C4-2B (cell line): ENCODE measurements at regions not wholly inside any gene's neighbourhood (a gene's known extent, or its start where the extent isn't known, plus 50 kb on each side); places are given as distances from the start of the nearest gene placed in this dataset.
"Not testable (repeated sequence)": the region's sequence is repeated elsewhere in the genome, so short reads cannot be mapped to it uniquely, and the experiment has no call there.

ENCODE experiments used
- H3K27ac ChIP-seq: fragments of 450-650 bp; 2 replicates; pipeline ENCODE4 v1.5.1; 2017
- ZFX ChIP-seq: fragments of 450-650 bp; IDR thresholded peaks from 2 replicates; pipeline ENCODE4 v1.6.1; 2017
- TF ChIP-seq, protein P1 (sequence below): fragments of 450-650 bp; conservative IDR thresholded peaks from 2 replicates; pipeline ENCODE4 v1.5.1; 2017; ENCODE audit warnings: mild to moderate bottlenecking

DNA sequence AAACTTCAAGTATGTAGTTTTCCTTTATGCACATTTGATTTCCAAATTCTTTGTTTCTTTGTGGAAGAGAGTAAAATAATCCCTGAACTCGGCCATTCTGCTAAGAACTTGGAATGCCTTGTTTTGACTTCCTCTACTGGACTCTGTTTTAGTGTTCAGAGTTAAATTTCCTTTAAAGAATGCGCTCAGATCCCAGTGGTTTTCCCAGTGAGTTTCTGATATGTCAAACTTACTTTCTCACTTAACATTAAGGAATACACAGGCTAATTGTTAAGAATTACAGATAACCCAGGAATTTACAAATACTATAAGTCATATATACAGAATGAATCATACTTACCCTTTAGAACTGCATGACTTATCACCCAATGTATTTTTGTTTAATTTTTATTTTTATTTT lies 1067.6 kb upstream of the CELF2 start:
- TF ChIP-seq ZFX = no peak
- TF ChIP-seq, protein P1, sequence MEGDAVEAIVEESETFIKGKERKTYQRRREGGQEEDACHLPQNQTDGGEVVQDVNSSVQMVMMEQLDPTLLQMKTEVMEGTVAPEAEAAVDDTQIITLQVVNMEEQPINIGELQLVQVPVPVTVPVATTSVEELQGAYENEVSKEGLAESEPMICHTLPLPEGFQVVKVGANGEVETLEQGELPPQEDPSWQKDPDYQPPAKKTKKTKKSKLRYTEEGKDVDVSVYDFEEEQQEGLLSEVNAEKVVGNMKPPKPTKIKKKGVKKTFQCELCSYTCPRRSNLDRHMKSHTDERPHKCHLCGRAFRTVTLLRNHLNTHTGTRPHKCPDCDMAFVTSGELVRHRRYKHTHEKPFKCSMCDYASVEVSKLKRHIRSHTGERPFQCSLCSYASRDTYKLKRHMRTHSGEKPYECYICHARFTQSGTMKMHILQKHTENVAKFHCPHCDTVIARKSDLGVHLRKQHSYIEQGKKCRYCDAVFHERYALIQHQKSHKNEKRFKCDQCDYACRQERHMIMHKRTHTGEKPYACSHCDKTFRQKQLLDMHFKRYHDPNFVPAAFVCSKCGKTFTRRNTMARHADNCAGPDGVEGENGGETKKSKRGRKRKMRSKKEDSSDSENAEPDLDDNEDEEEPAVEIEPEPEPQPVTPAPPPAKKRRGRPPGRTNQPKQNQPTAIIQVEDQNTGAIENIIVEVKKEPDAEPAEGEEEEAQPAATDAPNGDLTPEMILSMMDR = no peak
- H3K27ac ChIP-seq = no peak overlapping the region

DNA sequence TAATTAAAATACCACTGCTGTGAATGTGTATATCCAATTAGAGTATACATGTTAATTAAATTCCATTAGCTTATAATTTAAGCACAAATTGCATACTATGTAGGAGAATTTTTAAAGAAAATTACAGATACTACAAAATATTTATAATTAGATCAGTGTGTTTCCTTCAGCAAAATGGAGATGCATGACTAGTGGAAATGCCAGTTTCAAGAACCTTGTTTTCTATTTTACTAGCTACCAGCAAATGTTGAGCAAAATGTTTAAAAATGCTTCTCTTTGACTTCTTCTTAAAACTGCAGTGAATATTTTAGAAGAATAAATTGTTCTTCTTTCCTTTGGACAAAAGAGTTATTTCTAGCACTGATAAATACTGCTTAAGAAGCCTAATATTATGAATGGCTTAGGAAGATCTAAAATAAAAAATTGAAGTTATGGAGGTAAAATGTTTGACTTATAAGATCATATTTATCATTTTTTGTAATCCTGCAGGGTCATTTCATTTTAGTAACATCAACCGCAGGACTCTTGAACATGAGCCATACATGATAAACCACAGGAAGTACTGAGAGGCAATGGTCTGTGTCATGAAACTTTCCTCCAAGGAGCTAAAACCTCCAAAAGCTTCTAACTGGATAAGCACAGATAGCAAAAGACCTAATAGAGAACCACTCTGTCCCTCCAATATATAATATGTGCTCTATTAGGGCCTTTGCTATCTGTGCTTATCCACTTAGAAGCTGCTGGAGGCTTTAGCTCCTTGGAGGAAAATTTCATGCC lies 1066.0 kb upstream of the CELF2 start:
- TF ChIP-seq, protein P1 = no peak
- no peak for TF ChIP-seq ZFX
- no peak overlapping the region for H3K27ac ChIP-seq

DNA sequence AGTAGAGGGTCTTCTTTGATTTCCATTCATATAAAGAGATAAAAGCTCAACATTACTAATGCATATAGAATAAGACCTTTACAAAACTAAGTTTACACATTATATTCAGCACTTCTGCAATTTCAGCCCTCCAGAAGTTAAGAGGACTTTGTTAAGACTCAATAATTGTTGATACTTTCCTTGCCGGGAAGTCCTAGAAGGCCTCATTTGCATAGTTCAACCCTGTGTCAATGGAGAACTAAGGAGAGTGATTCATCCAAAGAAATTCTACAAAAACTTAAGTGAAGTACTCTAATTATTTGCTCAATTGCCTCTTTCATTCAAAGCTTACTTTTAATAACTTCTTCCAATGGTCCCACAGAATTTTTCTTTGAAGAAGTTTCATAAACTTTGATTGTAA lies 1060.3 kb upstream of the CELF2 start:
- TF ChIP-seq ZFX = no peak
- TF ChIP-seq, protein P1 = no peak
- H3K27ac ChIP-seq = no peak overlapping the region

DNA sequence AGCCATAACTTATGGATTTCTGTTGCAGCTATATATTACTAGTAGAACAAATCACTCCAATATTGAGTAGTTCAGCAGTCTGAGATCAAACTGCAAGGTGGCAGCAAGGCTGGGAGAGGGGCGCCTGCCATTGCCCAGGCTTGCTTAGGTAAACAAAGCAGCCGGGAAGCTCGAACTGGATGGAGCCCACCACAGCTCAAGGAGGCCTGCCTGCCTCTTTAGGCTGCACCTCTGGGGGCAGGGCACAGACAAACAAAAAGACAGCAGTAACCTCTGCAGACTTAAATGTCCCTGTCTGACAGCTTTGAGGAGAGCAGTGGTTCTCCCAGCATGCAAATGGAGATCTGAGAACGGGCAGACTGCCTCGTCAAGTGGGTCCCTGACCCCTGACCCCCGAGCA lies 1059.8 kb upstream of the CELF2 start:
- not testable (repeated sequence) for H3K27ac ChIP-seq

DNA sequence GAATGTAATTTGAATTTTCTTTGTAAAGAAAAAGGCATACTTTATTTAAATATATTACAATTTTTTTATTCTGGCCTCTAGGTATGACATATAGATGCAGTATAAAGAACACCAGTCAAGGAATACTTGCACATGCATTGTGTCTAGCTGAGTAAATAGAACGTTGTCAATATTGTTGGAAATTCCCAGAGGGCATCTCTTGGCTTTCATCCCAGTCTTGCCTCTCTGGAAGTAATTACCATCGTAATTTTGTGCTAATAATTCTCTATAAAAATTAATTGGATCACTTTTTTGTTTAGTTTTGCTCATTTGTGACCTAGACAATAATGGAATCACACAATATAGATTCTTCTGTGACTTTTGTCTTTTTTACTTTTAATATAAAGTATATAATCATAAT lies 1052.3 kb upstream of the CELF2 start:
- H3K27ac ChIP-seq = no peak overlapping the region
- TF ChIP-seq, protein P1 = no peak
- TF ChIP-seq ZFX = no peak

DNA sequence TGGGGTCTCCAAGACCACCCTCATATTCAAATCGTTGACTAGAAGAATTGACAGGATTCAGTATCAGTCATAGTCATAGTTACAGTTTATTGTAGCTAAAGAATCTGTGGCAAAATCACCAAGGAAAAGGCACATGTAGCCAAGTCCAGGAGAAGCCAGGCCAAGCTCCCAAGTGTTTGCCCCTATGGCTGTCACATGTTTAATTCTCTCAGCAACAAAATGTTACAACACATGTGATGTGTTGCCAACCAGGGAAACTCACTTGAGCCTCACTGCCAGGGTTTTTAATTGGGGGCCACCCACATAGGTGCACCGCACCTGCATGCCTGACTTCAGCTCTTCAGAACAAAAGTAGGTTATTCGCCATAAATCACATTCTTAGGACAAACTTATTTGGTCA lies 1030.9 kb upstream of the CELF2 start:
- TF ChIP-seq, protein P1 = no peak
- no peak for TF ChIP-seq ZFX
- no peak overlapping the region for H3K27ac ChIP-seq

DNA sequence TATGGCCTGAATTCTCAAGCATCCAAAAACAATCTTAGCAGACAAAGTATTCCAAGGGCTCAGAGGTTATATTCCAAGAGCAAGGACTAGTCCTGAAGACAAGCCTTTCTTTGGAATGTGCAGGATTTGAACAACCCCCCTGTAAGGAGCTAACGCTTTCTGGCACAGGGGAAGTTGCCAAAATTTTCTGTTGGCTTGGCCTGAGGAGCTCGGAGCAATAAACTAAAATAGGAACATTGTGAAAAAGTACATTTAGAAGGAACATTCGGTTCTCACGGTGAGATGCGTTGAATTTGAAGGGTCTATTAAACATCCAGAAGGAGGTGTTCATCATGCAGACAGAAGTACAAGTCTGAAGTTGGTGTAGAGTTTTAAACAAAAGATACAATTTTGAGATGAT lies 1030.5 kb upstream of the CELF2 start:
- no peak overlapping the region for H3K27ac ChIP-seq
- TF ChIP-seq, protein P1 = no peak
- no peak for TF ChIP-seq ZFX

DNA sequence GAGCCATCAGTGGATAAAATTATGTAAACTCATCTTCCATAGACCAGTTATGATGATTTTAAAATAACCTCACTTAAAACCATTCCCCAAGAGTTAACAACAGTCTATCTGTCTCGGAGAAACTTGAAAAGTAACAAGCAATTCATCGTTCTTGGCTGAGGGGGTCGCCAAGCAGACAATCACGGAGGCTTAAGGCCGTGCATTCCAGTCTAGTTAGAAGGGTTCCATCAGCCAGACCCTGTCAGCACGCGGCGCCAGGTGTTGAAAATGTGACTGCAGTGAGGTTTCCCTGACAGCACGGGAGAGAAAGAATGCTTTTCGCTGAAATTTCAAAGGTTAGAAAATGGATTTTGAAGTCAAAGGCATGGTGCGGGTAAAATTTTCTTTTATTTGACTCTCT lies 1025.0 kb upstream of the CELF2 start:
- TF ChIP-seq, protein P1 = no peak
- TF ChIP-seq ZFX = no peak
- H3K27ac ChIP-seq = no peak overlapping the region
